NCI-H146 (cell line): ENCODE measurements at regions not wholly inside any gene's neighbourhood (a gene's known extent, or its start where the extent isn't known, plus 50 kb on each side); places are given as distances from the start of the nearest gene placed in this dataset.

Experiments
- DNase-seq: peaks from one replicate; lab custom pipeline; 2025; lab: John Stamatoyannopoulos, UW

DNA sequence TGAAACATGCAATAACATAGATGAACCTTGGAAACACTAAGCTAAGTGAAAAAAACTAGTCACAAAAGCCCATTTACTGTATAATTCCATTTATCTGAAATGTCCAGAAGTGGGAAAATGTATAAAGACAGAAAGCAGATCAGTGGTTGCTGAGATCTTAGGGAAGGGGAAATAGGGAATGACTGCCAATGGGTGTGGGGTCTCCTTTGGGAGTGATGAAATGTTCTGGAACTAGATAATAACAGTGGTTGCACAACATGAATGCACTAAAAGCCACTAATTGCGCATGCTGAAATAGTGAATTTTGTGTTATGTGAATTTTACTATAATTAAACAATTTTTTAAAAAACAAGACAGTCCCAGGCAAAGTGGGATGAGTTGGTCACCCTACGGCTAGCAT, 472.8 kb downstream of the CCDC171 start:
- DNase-seq: no peak

DNA sequence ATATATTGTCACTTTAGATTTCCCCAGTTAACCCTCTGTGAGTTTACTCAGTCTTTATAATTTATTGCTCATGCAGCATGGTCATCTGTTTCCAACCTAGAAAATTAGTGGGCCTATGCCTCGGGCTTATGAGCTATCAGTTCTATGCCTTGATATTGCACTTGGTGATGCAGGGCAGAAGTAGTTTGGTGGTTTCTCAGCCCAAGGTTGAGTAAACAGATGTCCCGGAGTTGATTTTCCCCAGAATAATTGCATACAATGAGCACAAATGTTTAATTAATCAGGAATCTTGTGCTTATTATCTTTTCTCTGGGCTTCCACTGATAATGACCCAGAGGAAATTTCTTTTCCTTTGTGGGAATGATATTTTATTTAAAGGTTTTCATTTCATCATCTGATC, 474.0 kb downstream of the CCDC171 start:
- no peak for DNase-seq

DNA sequence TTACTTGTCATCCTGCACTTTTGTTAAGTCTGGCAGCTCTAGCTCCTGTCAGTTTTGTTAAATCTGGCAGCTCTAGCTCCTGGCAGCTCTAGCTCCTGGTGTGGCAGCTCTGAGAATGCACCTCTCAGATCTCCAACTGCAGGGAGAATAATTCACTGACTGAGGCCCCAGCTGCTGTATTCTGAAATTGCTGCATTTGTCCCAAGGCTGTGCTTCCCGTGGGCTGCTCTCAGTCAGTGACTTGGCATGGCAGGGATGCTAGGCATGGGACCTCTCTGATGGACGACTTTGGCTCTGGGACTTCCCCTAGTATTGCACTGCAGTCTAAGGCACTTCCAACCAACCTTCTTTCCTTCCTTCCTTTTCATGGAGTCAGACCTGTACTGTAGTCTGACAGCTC, 475.7 kb downstream of the CCDC171 start:
- DNase-seq: no peak

DNA sequence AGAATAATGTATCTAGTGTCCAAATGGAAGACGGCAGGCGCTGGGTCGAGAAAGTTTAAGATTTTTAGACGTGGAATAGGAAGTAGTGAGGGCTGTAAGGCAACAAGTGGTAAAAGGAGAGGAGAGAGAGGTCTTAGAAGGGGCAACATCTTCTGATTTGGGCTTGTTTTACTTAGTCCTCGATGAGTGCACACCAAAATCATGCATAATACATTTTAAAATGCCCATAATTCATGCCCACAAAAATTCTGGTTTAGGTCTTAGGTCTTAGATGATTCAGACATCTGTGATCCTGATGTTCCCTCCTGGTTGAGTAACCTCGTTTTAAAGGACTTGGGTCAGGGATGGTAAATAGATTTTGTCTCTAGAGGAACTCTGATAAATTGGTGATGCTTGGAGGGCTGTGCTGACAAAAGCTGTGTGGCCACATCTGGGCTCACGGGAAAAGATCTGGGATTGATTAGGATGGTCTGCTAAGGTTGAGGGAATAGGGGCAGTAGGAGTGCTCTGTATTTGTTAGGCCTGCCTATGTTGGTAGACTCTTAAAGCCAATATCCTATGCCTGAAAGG, 476.3 kb downstream of the CCDC171 start:
- DNase-seq: no peak

DNA sequence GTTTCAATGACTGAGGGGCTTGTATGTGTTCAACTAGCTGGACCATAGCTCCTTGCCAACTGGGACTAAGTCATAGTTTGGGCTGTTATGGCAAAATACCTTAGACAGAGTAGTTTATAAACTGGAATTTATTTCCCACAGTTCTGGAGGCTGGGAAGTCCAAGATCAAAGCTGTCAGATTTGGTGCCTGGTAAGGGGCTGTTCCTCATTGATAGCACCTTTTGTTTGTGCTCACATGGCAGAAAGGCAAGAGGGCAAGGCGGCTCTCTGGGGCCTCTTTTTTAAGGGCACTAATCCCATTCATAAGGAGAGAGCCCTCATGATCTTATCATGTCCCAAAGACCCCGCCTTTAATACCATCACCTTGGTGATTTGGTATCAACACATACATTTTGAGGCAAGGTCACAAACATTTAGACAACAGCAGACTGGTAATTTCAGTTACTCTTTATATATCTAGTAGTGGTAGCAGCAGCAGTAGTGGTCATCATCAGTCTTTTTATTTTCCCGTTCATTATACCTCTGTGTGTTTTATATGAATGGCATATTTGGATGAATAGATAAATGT, 477.0 kb downstream of the CCDC171 start:
- no peak for DNase-seq

DNA sequence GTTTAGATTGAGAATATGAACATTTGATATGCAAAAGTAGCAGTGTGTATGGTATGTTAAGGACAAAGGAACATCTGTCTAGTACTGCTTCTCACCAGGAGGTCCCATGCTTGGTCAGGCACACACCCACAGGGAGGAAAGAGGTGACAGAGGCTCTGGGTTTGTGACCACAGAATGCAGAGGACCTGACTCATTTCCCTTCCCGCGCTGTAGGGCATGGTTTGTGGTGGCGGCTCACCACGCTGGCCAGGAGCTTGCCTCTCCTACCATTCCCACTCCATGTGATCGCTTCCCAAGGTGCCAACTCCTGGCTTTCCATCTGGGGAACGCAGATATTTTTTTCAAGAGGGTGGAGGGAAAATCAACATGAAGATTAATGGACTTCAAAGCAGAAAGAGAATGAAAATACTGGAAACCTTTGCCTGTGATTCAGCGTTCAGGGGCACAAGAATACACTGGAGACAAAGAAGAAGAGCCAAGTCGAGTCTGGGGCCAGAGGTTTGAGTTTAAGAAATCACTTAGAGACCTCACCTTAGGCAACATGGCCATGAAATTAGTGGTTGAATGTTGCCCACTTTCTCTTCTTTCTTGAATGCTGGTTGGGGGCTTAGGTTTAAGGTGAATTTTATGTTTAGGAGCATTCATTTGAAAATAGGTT, 477.8 kb downstream of the CCDC171 start:
- peak; percentile 47 for DNase-seq

DNA sequence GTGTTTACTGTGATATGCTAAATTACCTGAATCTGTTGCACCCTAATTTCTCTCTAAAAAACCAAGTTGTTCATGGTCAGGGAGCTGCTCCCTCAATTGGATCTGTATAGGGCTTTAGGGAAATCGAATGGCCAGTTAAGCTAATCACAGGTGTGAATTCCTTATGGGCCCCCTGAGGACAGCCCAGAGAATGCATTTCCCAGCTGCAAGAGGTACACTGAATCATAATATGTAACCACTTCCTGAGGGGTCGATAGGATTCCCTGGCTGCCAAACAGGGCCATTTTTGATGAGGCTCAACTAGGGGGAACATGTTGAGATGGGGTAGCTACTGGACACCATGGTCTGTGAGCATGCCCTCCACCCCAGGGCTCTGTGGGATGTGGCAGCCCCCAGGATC, 478.6 kb downstream of the CCDC171 start:
- no peak for DNase-seq

DNA sequence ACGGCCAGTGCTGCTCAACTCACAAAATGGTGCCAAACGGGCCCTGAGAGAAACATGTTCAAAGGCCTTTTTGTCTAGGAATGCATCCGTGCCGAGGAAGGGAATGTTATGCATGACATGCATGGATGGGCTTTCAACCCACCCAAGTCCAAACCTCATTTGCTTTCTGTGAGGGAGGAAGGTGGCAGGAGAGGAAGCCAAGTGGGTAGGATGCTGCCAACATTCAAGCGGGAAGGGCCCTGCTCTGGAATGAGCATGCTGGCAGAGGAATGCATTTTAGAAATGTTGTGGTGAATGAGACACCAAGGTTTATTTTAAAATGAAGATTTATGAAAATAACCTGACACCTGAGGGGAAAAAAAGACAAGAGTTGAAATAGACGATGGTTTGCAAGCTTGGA, 479.1 kb downstream of the CCDC171 start:
- DNase-seq: no peak

DNA sequence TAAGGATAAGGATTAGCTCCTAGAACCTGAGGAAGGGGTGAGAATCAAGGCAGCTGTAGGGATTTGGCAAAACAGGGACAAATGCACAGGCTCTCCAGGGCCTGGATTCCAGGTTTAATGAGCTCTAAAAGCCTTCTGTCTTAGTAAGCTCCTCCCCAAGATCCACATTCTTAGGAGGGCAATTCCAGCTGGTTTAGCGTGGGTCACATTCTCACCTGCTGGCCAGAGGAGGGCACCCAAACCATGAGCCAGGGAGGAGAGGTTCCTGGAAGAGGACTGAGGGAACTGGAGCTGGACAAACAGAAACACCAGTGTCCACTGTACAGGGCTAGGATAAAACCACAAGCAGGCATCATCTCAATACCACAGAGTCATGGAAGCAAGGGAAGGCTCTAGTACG, 480.0 kb downstream of the CCDC171 start:
- DNase-seq: peak; percentile 9

DNA sequence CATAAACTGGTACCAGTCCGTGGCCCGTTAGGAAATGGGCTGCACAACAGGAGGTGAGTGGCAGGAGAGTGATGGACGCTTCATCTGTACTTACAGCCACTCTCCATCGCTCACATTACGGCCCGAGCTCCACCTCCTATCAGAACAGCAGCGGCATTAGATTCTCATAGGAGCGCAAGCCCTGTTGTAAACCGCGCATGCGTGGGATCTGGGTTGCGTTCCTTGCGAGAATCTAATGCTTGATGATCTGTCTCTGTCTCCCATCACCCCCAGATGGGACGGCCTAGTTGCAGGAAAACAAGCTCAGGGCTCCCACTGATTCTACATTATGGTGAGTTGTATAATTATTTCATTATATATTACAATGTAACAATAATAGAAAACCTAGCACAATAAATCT, 480.4 kb downstream of the CCDC171 start:
- DNase-seq: no peak

DNA sequence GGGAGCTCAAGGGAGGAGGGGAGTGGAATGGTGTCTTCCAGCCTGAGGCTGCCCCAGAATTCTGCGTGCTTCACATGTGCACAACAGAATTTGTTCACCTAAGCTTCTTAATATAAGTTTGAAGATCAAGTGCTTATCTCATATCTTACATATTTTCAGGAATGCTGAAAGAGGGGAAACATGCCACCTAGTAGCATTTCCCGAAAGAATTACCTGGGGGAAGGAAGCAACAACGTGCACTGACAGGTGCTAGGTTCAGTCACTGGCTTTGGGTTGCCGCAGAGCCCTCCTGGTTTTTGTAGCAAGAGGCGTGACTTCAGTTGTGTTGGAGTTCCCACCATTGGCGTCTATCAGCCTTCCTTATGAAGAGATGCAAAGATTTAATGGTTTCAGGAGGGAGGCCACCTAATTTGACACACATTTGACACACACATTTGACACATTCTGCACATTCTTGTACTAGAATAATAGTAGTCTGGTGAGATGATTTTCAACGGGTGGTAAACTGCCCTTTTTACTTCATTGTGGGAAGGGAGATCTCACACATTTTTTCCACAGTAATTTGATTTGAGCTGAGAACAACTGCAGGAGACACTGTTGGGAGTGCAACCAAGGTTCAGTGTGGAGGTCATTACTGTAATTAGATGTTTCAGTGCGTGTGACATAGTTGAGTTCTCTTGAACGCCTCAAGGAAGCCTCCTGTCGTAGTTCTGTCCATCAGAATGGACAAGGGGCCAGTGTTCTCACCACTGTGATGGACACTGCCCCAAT, 481.3 kb downstream of the CCDC171 start:
- no peak for DNase-seq

DNA sequence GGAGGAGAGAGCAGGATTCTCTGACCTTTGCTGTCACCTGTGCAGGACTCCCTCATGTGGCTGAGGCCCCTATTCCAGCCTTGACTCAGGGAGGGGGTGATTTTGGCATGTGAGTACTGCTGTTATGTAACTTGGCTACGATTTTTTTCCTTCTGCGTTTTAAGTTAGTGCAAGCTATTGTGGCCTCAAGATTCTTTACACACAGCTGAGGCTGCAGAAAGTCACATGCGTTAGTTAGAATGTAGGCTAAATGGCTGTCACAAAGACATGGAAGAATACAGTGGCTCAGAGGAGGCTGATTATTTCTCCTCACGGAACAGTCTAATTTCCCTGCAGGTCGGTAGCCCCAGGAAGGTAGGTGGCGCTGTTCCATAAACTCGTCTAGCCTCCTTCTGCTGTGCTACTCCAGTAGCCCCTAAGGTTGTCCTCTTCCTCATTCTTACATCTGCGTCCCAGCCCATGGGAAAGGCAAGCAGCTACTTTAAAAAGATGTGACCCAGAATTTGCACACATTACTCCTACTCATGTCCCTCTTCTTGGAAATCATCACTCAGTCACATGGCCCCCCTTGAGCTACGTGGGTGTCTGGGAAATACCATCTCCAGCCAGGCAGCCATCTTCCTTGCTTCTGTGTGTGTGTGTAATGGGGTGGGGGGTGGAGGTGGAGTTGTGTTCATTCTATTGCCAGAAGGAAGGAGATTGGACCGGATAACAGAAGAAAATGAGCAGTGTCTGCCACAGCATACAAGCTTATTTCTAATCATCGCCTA, 486.6 kb downstream of the CCDC171 start:
- peak; percentile 70 for DNase-seq

DNA sequence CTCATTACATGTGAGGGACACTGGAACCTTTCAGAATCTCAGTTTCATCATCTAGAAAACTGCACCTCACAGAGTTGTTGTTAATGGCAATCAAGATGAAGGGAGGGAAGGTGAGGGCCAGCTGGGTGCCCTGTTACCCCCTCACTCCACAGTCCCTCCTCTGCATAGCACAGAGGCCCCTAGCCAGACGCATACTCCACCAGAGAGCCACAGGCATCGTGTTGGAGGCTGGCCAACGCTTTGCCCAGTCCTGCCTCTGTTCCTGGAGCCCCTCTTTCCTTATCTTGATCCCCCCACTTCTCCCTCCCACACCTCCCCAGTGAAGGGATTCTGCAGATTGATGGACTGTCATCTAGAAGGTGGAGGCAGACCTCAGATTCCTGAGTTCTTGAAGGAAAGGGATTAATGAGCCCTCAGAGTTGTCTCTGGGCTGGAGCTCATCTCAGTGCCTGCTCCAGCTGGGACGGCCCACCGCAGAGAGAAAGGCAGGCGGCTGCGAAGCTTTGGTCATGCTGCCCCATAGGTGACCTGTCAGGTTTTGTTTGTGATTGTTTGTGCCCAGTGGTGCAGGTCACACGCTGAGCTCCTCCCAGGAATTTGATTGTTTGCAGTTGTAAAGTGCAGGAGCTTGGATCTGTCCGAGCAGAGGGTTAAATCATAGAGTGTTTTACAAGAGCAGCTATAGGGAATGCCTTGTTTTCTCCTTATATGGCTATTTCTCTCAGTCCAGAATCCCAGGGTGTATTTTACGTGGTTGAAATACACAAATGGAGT, 487.3 kb downstream of the CCDC171 start:
- DNase-seq: peak; percentile 65

DNA sequence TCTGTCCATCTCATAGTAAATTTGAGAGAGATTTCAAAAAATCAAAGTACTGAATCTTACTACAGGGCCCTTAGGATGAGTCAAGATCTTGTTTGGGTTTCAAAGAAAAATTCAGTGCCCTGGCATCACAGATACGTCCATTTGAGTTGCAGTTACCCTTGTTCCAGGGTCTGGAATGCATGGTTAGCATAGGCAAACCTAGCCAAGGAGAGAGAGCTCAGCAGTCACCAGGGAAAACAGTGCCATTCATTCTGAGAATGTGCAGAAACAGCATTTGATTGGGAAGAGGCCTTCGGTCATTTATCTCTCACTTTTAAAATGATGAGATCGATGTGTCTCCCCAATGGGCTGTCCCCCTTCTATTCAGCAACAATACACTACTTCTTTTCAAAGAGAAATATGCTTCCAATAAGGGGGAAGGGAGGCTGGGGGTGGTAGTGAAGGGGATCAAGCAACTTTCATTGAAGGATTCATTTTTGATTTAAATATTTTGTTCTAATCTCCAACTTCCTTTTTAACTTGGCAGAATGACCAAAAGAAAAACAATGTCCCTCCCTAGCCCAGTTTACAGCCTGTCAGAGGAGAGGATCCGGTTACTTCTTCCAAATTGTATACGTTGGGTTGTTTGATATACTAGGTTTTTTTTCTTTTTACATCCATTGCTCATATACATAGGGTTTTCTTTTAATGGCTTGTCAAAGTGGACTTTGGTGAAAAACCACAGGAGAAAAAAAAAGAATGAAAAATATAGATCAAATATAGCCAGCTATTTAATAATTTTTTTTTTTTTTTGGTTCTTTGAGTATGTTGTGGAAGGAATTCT, 491.1 kb downstream of the CCDC171 start:
- DNase-seq: no peak

DNA sequence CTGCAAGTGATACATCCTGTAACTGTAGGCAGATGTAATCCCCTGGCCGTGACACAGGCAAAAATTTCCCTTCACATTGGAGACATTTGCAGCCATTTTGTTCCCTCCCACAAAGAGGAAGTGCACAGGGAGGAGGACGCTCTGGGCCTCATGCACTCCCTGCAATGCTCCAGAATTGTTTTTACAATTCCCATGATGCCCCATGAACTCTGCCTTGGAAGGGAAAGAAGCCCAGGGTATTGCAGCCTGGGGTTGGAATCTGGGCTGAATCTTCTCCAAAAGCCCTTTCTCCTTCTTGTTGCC, 491.7 kb downstream of the CCDC171 start:
- no peak for DNase-seq

DNA sequence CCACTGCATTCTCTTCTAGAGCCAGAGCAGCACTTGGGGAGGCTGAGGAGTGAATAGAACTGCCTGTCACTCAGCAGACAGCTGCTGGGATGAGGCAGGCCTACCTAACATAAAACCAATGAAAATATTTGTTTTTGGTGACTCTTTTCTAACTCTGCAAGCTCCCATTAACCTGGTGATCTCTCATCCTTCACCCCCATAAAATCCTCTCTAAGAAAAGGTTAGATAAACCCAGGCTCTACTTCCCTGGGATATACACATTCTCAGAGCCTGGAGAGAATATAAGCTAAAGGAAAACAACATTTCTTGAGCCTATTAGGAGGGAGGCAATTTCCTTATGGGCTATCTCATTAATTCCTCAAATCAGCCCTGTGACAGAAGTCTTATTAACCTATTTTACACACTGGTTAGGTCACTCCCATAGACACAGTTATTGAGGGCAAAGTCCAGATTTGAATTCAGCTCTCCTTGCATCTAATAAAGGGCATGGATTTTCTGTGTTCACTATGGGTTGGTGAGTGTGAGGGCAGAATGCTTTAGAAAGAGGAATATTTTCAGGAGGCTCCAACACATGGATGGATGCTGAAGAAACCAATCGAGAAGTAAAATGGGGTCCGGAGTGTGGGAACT, 492.9 kb downstream of the CCDC171 start:
- no peak for DNase-seq

DNA sequence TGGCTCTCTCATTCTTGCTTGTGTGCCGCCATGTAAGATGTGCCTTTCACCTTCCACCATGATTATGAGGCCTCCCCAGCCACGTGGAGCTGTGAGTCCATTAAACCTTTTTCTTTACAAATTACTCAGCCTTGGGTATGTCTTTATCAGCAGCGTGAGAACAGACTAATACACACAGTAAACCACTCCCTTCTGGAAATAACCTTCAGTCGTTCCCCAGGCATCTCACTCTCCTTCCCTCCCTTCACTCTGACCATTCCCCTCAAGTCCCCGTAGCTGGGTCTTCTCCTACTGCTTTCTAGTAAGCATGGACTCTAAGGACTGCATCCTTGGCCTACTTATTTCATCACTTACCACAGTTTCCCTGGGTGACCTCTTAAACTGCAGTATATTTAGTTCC, 493.9 kb downstream of the CCDC171 start:
- no peak for DNase-seq

DNA sequence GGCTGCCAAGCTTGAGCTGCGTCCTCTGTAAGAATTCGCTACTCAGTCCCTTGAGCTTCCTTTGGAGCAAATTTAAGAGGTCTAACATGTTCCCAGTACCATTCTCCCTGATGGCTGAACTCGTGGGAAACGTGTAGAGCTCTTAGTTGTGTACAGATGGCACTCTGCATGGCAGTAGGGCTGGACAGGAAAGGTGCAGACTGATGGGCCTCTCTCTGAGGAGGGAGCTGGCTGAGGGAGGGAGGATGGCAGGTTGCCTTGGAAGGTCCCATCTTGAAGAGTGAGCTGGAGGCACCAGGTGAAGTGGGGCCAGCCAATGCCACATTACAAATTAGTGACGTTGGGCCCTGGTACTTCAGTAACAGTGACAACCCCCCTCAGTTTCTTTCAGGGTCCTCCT, 495.3 kb downstream of the CCDC171 start:
- no peak for DNase-seq

DNA sequence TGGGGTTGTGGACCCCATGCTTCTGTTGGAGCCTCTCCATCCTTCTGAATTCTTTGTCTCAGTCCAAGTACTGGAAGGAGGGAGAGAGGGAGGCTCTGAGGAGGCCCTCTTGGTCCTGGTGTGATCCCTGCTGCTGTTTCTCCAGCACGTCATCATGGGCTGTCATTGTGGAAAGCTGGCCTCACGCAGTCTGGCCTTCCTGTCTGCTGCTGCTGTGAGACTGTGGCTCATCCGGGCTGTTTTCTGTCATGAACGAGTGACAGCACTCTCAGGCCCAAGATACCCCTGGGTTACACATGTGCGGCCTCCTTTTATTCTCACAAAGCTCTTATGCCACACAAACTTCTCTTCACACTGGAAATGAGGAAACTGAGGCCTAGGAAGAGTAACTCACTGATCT, 499.3 kb downstream of the CCDC171 start:
- no peak for DNase-seq

DNA sequence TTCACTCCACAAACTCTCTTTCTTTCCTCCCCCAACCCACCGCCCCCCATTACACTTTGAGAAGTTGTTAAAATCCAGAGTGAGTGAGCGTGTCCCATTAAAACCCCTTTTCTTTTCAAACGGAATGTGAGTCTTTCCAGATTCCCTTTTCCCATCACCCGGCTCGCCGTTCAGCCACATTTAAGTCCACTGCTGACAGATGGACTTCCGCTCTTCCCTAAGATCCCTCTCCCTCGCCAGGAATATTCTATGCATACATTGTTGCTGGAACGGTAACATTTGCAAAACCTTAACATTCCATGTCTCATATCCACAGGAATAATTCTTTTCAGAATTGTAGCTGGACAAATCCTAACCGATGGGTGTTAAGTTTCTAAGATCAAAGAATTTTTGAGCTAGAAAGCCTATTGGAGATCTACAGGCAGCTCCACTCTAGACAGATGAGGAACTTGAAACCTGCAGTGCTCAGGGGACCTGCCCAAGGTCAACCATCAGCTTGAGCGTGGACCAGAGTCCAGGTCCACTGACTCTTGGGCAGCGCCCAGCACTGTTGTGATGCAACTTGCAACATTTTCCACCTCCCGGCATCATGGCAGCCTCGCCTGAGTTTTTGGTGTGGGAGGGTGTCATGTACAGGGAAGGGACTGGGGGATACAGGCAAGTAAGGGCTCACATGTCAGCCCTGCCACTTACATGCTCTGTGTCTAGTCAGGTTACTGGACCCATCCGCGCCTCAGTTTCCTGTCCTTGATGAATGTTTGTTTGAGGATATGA, 500.1 kb downstream of the CCDC171 start:
- DNase-seq: no peak
